ENCODE measurements at regions not wholly inside any gene's neighbourhood (a gene's known extent, or its start where the extent isn't known, plus 50 kb on each side); places are given as distances from the start of the nearest gene placed in this dataset.

DNA sequence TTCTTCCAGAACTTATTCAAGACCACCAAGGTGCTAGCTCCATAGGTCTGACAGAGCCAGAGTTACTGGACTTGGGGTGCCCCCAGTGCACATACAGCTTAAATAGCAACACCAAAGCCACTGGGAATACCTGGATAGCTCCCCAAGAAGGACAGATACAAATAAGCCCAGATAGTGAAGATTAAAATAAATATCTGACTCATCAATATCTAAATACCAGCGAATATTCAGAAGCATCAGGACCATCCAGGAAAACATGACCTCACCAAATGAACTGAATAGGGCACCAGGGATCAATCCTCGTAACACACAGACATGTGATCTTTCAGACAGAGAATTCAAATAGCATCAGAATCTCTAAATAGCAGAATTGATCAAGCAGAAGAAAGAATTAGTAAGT is 931.6 kb downstream of the OTOL1 start:
- no peak overlapping the region for H2AFZ ChIP-seq (ENCODE audit: low read depth)
- H3K4me2 ChIP-seq: no peak overlapping the region
- H3K9ac ChIP-seq: no peak overlapping the region
- no peak for DNase-seq
- no peak overlapping the region for H3K27ac ChIP-seq (ENCODE audit: low read depth in 2 of 2, low read length in 1 of 2)
- TF ChIP-seq MXI1 (IDR thresholded peaks at IDR 0.05; ENCODE audit: low read depth, low read length): no peak
- TF ChIP-seq, protein P1, sequence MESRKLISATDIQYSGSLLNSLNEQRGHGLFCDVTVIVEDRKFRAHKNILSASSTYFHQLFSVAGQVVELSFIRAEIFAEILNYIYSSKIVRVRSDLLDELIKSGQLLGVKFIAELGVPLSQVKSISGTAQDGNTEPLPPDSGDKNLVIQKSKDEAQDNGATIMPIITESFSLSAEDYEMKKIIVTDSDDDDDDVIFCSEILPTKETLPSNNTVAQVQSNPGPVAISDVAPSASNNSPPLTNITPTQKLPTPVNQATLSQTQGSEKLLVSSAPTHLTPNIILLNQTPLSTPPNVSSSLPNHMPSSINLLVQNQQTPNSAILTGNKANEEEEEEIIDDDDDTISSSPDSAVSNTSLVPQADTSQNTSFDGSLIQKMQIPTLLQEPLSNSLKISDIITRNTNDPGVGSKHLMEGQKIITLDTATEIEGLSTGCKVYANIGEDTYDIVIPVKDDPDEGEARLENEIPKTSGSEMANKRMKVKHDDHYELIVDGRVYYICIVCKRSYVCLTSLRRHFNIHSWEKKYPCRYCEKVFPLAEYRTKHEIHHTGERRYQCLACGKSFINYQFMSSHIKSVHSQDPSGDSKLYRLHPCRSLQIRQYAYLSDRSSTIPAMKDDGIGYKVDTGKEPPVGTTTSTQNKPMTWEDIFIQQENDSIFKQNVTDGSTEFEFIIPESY (IDR thresholded peaks at IDR 0.05; ENCODE audit: borderline replicate concordance, low read depth): no peak
- TF ChIP-seq TAF1 (IDR thresholded peaks at IDR 0.05; ENCODE audit: borderline replicate concordance, low read depth, low read length): no peak
- no peak for TF ChIP-seq ELF1 (IDR thresholded peaks at IDR 0.05)
- TF ChIP-seq FOXM1 (IDR thresholded peaks at IDR 0.05; ENCODE audit: low read depth): no peak
- no peak for TF ChIP-seq GATA2 (CRISPR knock-in tag; IDR thresholded peaks at IDR 0.05)
- TF ChIP-seq, protein P2, sequence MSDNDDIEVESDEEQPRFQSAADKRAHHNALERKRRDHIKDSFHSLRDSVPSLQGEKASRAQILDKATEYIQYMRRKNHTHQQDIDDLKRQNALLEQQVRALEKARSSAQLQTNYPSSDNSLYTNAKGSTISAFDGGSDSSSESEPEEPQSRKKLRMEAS (IDR thresholded peaks at IDR 0.05; ENCODE audit: low read depth): no peak
- TF ChIP-seq RCOR1 (IDR thresholded peaks at IDR 0.05; ENCODE audit: low read length): no peak
- no peak for TF ChIP-seq CHD2 (IDR thresholded peaks at IDR 0.05; ENCODE audit: low read length, partially characterized antibody)
- TF ChIP-seq RFX5 (IDR thresholded peaks at IDR 0.05; ENCODE audit: low read length): no peak
- no peak for TF ChIP-seq YY1 (IDR thresholded peaks at IDR 0.05; ENCODE audit: low read depth)
- TF ChIP-seq FOSL2 (IDR thresholded peaks at IDR 0.05; ENCODE audit: borderline replicate concordance, low read depth): no peak
- TF ChIP-seq, protein P3, sequence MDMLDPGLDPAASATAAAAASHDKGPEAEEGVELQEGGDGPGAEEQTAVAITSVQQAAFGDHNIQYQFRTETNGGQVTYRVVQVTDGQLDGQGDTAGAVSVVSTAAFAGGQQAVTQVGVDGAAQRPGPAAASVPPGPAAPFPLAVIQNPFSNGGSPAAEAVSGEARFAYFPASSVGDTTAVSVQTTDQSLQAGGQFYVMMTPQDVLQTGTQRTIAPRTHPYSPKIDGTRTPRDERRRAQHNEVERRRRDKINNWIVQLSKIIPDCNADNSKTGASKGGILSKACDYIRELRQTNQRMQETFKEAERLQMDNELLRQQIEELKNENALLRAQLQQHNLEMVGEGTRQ (IDR thresholded peaks at IDR 0.05; ENCODE audit: borderline replicate concordance, low read depth, low read length): no peak
- TF ChIP-seq, protein P4, sequence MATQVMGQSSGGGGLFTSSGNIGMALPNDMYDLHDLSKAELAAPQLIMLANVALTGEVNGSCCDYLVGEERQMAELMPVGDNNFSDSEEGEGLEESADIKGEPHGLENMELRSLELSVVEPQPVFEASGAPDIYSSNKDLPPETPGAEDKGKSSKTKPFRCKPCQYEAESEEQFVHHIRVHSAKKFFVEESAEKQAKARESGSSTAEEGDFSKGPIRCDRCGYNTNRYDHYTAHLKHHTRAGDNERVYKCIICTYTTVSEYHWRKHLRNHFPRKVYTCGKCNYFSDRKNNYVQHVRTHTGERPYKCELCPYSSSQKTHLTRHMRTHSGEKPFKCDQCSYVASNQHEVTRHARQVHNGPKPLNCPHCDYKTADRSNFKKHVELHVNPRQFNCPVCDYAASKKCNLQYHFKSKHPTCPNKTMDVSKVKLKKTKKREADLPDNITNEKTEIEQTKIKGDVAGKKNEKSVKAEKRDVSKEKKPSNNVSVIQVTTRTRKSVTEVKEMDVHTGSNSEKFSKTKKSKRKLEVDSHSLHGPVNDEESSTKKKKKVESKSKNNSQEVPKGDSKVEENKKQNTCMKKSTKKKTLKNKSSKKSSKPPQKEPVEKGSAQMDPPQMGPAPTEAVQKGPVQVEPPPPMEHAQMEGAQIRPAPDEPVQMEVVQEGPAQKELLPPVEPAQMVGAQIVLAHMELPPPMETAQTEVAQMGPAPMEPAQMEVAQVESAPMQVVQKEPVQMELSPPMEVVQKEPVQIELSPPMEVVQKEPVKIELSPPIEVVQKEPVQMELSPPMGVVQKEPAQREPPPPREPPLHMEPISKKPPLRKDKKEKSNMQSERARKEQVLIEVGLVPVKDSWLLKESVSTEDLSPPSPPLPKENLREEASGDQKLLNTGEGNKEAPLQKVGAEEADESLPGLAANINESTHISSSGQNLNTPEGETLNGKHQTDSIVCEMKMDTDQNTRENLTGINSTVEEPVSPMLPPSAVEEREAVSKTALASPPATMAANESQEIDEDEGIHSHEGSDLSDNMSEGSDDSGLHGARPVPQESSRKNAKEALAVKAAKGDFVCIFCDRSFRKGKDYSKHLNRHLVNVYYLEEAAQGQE (IDR thresholded peaks at IDR 0.05; ENCODE audit: low read depth, low read length): no peak
- H3K4me3 ChIP-seq (ENCODE audit: low read depth in 2 of 2, low read length in 1 of 2): no peak overlapping the region
- H3K27me3 ChIP-seq (ENCODE audit: insufficient read depth): no peaks in the 10 kb centered on the region
- no peaks in the 10 kb centered on the region for H3K9me3 ChIP-seq
- 26% methylated on average over 2 of the region's 2 CpGs for WGBS (ENCODE audit: low lambda C conversion rate)
- POLR2A ChIA-PET: no interaction called here
- H3K79me2 ChIP-seq (ENCODE audit: insufficient read depth): no peaks in the 10 kb centered on the region
- no peaks in the 10 kb centered on the region for H3K36me3 ChIP-seq (replicated peaks in 1 of 2; ENCODE audit: control insufficient read depth in 1 of 2, insufficient read depth in 2 of 2, low read length in 1 of 2)
- no peaks in the 10 kb centered on the region for H3K4me1 ChIP-seq (ENCODE audit: control insufficient read depth in 1 of 2, insufficient read depth in 2 of 2, low read depth in 1 of 2, low read length in 1 of 2)
- no peaks in the 10 kb centered on the region for H3K9me2 ChIP-seq
- no peaks in the 10 kb centered on the region for H3F3A ChIP-seq (replicated peaks; ENCODE audit: insufficient read depth)
- H4K20me1 ChIP-seq (ENCODE audit: insufficient read depth): no peaks in the 10 kb centered on the region
- CTCF ChIA-PET: no interaction called here
